Ishikawa (cell line): ENCODE measurements at regions not wholly inside any gene's neighbourhood (a gene's known extent, or its start where the extent isn't known, plus 50 kb on each side); places are given as distances from the start of the nearest gene placed in this dataset.

Experiments
- CREB1 ChIP-seq: IDR thresholded peaks from 2 replicates; pipeline ENCODE4 v1.6.1; 2012; ENCODE audit warnings: low read depth
- EP300 ChIP-seq: IDR thresholded peaks from 2 replicates; pipeline ENCODE4 v1.6.1; 2012; ENCODE audit warnings: borderline replicate concordance
- TAF1 ChIP-seq: IDR thresholded peaks from 2 replicates; pipeline ENCODE4 v1.6.1; 2012; ENCODE audit warnings: low read depth, mild to moderate bottlenecking

DNA sequence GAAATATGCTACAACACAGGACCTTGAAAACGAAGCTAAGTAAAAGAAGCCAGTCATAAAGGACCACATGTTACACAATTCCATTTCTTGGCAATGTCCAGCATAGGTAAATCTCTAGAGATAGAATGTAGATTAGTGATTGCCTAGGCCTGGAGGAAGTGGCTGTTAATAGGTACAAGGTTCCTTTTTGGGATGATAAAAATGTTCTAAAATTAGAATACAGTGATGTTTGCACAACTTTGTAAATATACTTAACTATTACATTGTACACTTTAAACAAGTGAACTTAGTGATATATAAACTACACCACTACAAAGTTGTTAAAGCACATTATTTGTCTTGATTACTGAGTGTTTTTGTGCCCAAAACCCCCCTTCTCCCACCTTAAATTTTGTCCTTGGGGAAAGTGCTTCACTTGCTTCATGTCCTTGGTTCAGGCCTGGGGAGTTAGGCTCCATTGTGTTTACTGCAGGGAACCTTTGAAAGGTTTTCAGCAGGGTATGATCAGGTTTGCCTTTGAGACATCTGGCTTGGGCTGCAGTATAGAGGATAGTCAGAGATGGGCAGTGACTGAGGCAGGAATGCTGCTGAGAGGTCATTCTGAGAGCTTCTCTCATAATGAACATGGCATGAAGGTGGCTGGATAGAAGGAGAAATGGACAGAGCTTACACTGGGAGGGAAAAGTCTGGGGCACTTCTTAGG lies 1052.6 kb downstream of the REEP3 start:
- TF ChIP-seq EP300: no peak
- TF ChIP-seq CREB1: no peak
- TF ChIP-seq TAF1: no peak
